ENCODE measurements at regions not wholly inside any gene's neighbourhood (a gene's known extent, or its start where the extent isn't known, plus 50 kb on each side); places are given as distances from the start of the nearest gene placed in this dataset.

DNA sequence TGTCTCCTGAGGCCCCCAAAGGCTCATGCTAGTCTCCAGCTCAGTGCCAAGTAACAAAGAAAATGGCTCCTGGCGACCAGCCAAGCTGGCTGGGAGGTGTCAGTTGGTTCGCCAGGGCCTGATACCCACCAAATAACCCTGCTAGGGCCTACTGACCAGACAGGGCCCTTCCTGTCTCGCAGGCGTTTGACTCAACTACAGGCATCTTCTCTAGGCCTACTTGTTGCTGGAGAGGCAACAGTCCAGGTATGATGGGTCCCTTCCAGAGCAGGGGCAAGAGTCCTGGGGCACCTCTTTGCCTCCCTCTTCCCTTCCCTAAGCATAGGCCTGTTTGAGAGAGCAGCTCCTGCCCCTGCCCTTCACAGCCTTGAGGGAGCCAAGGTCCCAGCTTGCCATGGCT lies 147.9 kb upstream of the VANGL1 start:
- Histone ChIP-seq H2AFZ (ENCODE audit: low read length, unreplicated experiment) (no peak overlapping the region), H3K27me3 (ENCODE audit: insufficient read depth, low read length) (no peaks in the 10 kb centered on the region), H3K4me3 (ENCODE audit: low read depth, low read length) (no peak overlapping the region), H3K79me2 (ENCODE audit: control insufficient read depth, insufficient read depth, low read length, unreplicated experiment) (no peaks in the 10 kb centered on the region), H3K36me3 (ENCODE audit: insufficient read depth, low read length) (no peaks in the 10 kb centered on the region), H3K27ac (ENCODE audit: low read depth, low read length) (no peak overlapping the region), H3K4me1 (ENCODE audit: control insufficient read depth, insufficient read depth, low read length, unreplicated experiment) (peaks cover 24% of the 10 kb centered on the region)

GRCh38 chr1:115492880-115493279 lies 148.9 kb upstream of the VANGL1 start:
- Histone ChIP-seq H3K4me3 (ENCODE audit: low read depth, low read length) (no peak overlapping the region), H3K27me3 (ENCODE audit: insufficient read depth, low read length) (no peaks in the 10 kb centered on the region), H2AFZ (ENCODE audit: low read length, unreplicated experiment) (no peak overlapping the region), H3K79me2 (ENCODE audit: control insufficient read depth, insufficient read depth, low read length, unreplicated experiment) (no peaks in the 10 kb centered on the region), H3K36me3 (ENCODE audit: insufficient read depth, low read length) (no peaks in the 10 kb centered on the region), H3K4me1 (ENCODE audit: control insufficient read depth, insufficient read depth, low read length, unreplicated experiment) (peaks cover 24% of the 10 kb centered on the region), H3K27ac (ENCODE audit: low read depth, low read length) (no peak overlapping the region)

GRCh38 chr1:115492019-115492595 lies 149.7 kb upstream of the VANGL1 start:
- Histone ChIP-seq H3K4me3 (ENCODE audit: low read depth, low read length) (no peak overlapping the region), H2AFZ (ENCODE audit: low read length, unreplicated experiment) (no peak overlapping the region), H3K27ac (ENCODE audit: low read depth, low read length) (no peak overlapping the region), H3K79me2 (ENCODE audit: control insufficient read depth, insufficient read depth, low read length, unreplicated experiment) (no peaks in the 10 kb centered on the region), H3K36me3 (ENCODE audit: insufficient read depth, low read length) (no peaks in the 10 kb centered on the region), H3K27me3 (ENCODE audit: insufficient read depth, low read length) (no peaks in the 10 kb centered on the region), H3K4me1 (ENCODE audit: control insufficient read depth, insufficient read depth, low read length, unreplicated experiment) (peaks cover 19% of the 10 kb centered on the region)

- H3K4me3 ChIP-seq (ENCODE audit: low read depth, low read length): no peak overlapping the region
Measured at GRCh38 chr1:115491298-115492018, 150.3 kb upstream of the VANGL1 start.

DNA sequence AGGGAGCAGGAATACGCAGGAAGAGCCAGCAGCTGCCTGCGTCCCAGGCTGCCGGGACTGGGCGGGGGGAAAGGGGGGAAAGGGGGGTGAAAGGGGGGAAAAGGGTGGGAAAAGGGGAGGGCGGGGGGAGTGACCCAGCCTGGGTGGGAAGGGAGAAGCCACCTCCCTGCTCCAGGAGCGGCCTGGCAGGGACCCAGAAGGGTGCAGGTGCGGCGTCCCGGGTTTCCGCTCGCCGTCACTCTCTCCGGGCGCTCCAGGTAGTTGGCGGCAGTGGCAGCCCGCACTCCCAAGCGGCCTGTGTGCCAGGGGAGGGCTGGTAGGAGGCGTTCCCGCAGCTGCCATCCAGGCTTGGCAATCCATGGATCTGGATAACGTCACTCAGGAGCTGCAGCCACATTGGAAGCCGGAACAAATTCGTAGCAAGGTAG lies 141.0 kb upstream of the NGF start:
- Histone ChIP-seq H3K79me2 (ENCODE audit: control insufficient read depth, insufficient read depth, low read length, unreplicated experiment) (no peaks in the 10 kb centered on the region), H3K36me3 (ENCODE audit: insufficient read depth, low read length) (no peaks in the 10 kb centered on the region), H3K4me1 (ENCODE audit: control insufficient read depth, insufficient read depth, low read length, unreplicated experiment) (no peaks in the 10 kb centered on the region), H3K27me3 (ENCODE audit: insufficient read depth, low read length) (no peaks in the 10 kb centered on the region), H3K27ac (ENCODE audit: low read depth, low read length) (no peak overlapping the region), H2AFZ (ENCODE audit: low read length, unreplicated experiment) (no peak overlapping the region), H3K4me3 (ENCODE audit: low read depth, low read length) (no peak overlapping the region)

More at GRCh38 chr1:115491298-115492018, 150.3 kb upstream of the VANGL1 start:
- Histone ChIP-seq H3K27me3 (ENCODE audit: insufficient read depth, low read length) (no peaks in the 10 kb centered on the region), H3K36me3 (ENCODE audit: insufficient read depth, low read length) (no peaks in the 10 kb centered on the region), H3K79me2 (ENCODE audit: control insufficient read depth, insufficient read depth, low read length, unreplicated experiment) (no peaks in the 10 kb centered on the region), H3K4me1 (ENCODE audit: control insufficient read depth, insufficient read depth, low read length, unreplicated experiment) (peaks cover 12% of the 10 kb centered on the region), H3K27ac (ENCODE audit: low read depth, low read length) (no peak overlapping the region), H2AFZ (ENCODE audit: low read length, unreplicated experiment) (no peak overlapping the region)

DNA sequence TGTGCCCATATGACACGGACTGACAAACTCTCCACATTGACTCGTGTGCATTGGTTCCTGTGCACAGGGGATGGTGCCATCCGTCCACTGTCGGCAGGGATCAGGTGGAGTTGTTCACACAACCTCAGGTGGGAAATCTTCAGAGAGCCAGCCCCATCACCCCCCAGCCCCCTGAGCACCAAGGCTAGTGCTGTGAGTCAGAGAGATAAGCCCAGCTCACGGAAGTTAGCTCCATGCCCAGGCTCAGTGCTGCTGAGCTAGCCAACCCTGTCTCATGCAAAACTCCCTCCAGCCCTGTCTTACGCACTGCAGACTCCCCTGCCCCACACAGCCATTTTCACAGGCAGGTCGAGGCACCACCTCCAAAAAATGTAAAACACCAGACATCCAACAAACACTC lies 139.0 kb upstream of the NGF start:
- no peak overlapping the region for H3K27ac ChIP-seq (ENCODE audit: low read depth, low read length)
- no peak overlapping the region for H2AFZ ChIP-seq (ENCODE audit: low read length, unreplicated experiment)
- no peaks in the 10 kb centered on the region for H3K27me3 ChIP-seq (ENCODE audit: insufficient read depth, low read length)
- no peak overlapping the region for H3K4me3 ChIP-seq (ENCODE audit: low read depth, low read length)
- H3K36me3 ChIP-seq (ENCODE audit: insufficient read depth, low read length): no peaks in the 10 kb centered on the region
- no peaks in the 10 kb centered on the region for H3K4me1 ChIP-seq (ENCODE audit: control insufficient read depth, insufficient read depth, low read length, unreplicated experiment)
- no peaks in the 10 kb centered on the region for H3K79me2 ChIP-seq (ENCODE audit: control insufficient read depth, insufficient read depth, low read length, unreplicated experiment)

DNA sequence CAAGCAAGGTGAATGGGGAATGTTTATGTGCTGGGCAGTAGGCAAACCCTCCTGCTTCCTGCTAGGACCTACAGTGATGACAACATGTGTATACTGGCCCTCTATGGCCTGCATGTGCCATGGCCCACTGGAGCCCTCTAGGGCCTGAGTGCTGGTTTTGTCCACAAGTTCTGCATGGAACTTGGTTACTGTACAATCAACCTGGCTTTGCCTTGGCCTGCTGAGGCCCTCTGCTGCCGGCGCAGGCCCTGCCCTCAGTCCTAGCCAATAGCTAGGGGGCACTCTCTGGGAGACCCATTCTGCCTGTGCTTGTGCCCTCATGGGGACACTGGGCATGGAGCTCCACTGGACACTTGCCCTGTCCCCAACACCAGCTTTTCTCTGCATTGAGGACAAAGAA lies 138.6 kb upstream of the NGF start:
- no peaks in the 10 kb centered on the region for H3K79me2 ChIP-seq (ENCODE audit: control insufficient read depth, insufficient read depth, low read length, unreplicated experiment)
- no peaks in the 10 kb centered on the region for H3K4me1 ChIP-seq (ENCODE audit: control insufficient read depth, insufficient read depth, low read length, unreplicated experiment)
- H2AFZ ChIP-seq (ENCODE audit: low read length, unreplicated experiment): no peak overlapping the region
- no peaks in the 10 kb centered on the region for H3K27me3 ChIP-seq (ENCODE audit: insufficient read depth, low read length)
- H3K27ac ChIP-seq (ENCODE audit: low read depth, low read length): no peak overlapping the region
- H3K4me3 ChIP-seq (ENCODE audit: low read depth, low read length): no peak overlapping the region
- no peaks in the 10 kb centered on the region for H3K36me3 ChIP-seq (ENCODE audit: insufficient read depth, low read length)

DNA sequence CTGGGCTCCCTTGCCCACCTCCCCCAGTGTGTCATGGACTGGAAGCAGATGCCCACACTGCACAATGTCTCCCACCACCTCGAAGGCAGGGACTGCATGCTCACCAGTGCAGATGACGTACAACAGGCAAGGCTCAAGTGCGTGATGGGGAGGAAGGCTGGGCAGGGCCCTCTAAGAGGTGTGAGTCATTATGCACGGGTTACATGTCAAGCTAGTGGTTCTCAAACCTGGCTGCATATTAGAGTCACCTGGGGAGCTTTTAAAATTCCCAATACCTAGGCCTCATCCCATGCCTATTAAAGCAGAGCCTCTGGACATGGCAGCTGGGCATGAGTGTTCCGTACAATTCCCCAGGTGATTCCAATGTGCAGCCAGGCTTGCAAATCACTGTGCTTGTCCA lies 137.9 kb upstream of the NGF start:
- Histone ChIP-seq H3K79me2 (ENCODE audit: control insufficient read depth, insufficient read depth, low read length, unreplicated experiment) (no peaks in the 10 kb centered on the region), H3K27ac (ENCODE audit: low read depth, low read length) (no peak overlapping the region), H3K4me1 (ENCODE audit: control insufficient read depth, insufficient read depth, low read length, unreplicated experiment) (no peaks in the 10 kb centered on the region), H3K36me3 (ENCODE audit: insufficient read depth, low read length) (no peaks in the 10 kb centered on the region), H3K27me3 (ENCODE audit: insufficient read depth, low read length) (no peaks in the 10 kb centered on the region), H2AFZ (ENCODE audit: low read length, unreplicated experiment) (no peak overlapping the region), H3K4me3 (ENCODE audit: low read depth, low read length) (no peak overlapping the region)

- Histone ChIP-seq H3K27ac (ENCODE audit: low read depth, low read length) (no peak overlapping the region), H3K79me2 (ENCODE audit: control insufficient read depth, insufficient read depth, low read length, unreplicated experiment) (no peaks in the 10 kb centered on the region), H3K4me1 (ENCODE audit: control insufficient read depth, insufficient read depth, low read length, unreplicated experiment) (peaks cover 3% of the 10 kb centered on the region), H2AFZ (ENCODE audit: low read length, unreplicated experiment) (no peak overlapping the region), H3K36me3 (ENCODE audit: insufficient read depth, low read length) (no peaks in the 10 kb centered on the region), H3K4me3 (ENCODE audit: low read depth, low read length) (no peak overlapping the region), H3K27me3 (ENCODE audit: insufficient read depth, low read length) (no peaks in the 10 kb centered on the region)
Measured at GRCh38 chr1:115475252-115475651, 137.2 kb upstream of the NGF start.

DNA sequence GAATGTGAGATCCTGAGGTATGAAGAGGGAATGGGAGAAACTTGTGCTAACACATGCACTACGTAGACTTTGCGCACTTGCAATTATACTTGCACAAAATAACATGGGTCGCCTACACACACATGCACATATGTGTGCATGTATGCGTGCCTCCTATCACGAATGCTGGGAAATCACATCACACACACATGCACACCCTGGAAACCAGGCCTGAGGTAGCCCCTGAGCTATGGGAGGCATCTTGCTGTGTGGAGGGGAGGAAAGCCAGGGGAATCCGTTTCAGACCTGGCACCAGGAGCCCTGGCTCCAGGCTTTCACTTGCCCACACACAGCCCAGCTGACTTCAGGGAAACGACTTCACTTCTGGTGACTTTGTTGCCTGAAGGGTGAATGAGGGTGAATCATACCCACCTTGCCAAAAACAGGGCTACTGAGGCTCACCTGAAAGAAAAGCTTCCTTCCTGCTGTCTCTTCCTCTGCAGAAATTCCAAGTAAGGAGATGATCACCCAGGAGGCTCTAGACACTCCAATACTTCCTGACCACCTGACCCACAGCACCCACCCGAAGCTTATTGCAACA lies 136.0 kb upstream of the NGF start:
- Histone ChIP-seq H3K4me1 (ENCODE audit: control insufficient read depth, insufficient read depth, low read length, unreplicated experiment) (peaks cover 8% of the 10 kb centered on the region), H2AFZ (ENCODE audit: low read length, unreplicated experiment) (no peak overlapping the region), H3K27ac (ENCODE audit: low read depth, low read length) (no peak overlapping the region), H3K36me3 (ENCODE audit: insufficient read depth, low read length) (no peaks in the 10 kb centered on the region), H3K27me3 (ENCODE audit: insufficient read depth, low read length) (no peaks in the 10 kb centered on the region), H3K4me3 (ENCODE audit: low read depth, low read length) (no peak overlapping the region), H3K79me2 (ENCODE audit: control insufficient read depth, insufficient read depth, low read length, unreplicated experiment) (no peaks in the 10 kb centered on the region)

All from ACC112 (cell line).